Osteoblast (primary cell): ENCODE measurements at regions not wholly inside any gene's neighbourhood (a gene's known extent, or its start where the extent isn't known, plus 50 kb on each side); places are given as distances from the start of the nearest gene placed in this dataset. TPM values are rescaled to one million over a fixed set of nuclear protein-coding genes. Genes with fewer than 3 reads are reported as not detected.

Source experiments
- DNase-seq: peaks from one replicate; pipeline ENCODE4 v3.0.0; 2011; ENCODE audit warnings: low spot score, mixed read lengths; ENCODE audit not compliant: insufficient read length; ENCODE audit errors: missing footprints
- H2AFZ ChIP-seq: 2 replicates; pipeline ENCODE4 v1.6.0; 2011; ENCODE audit warnings: mild to moderate bottlenecking, low read length
- H3K27ac ChIP-seq: 2 replicates; pipeline ENCODE4 v1.5.1; 2011; ENCODE audit warnings: mild to moderate bottlenecking, low read depth, low read length, moderate library complexity
- H3K27me3 ChIP-seq: 2 replicates; pipeline ENCODE4 v1.6.0; 2012; ENCODE audit warnings: mild to moderate bottlenecking, control low read depth, inconsistent platforms, low read length, moderate library complexity; ENCODE audit not compliant: insufficient read depth
- H3K36me3 ChIP-seq: 2 replicates; pipeline ENCODE4 v1.5.1; 2011; ENCODE audit warnings: mild to moderate bottlenecking, low read length, control low read depth, moderate library complexity; ENCODE audit not compliant: insufficient read depth
- H3K4me1 ChIP-seq: 2 replicates; pipeline ENCODE4 v1.5.1; 2011; ENCODE audit warnings: mild to moderate bottlenecking, low read length, control low read depth, moderate library complexity; ENCODE audit not compliant: insufficient read depth
- H3K4me2 ChIP-seq: 2 replicates; pipeline ENCODE4 v1.6.0; 2011; ENCODE audit warnings: mild to moderate bottlenecking, low read length; ENCODE audit not compliant: insufficient read depth
- H3K4me3 ChIP-seq: fragments of 200-600 bp; sonication (generic); 3 replicates; pipeline ENCODE4 v1.5.1; 2012; ENCODE audit warnings: mild to moderate bottlenecking, low read length, inconsistent platforms; ENCODE audit not compliant: insufficient read depth
- H3K79me2 ChIP-seq: 2 replicates; pipeline ENCODE4 v1.6.0; 2012; ENCODE audit warnings: mild to moderate bottlenecking, low read length, control low read depth, inconsistent platforms; ENCODE audit not compliant: insufficient read depth
- H3K9me3 ChIP-seq: 2 replicates; pipeline ENCODE4 v1.5.1; 2011; ENCODE audit warnings: low read depth, low read length, control low read depth
- H4K20me1 ChIP-seq: 2 replicates; pipeline ENCODE4 v1.6.0; 2012; ENCODE audit warnings: mild to moderate bottlenecking, low read length, control low read depth; ENCODE audit not compliant: insufficient read depth
- small RNA-seq: library from RNA; depleted of rRNA; stranded (forward); fragments of <200 nt; gene quantifications from one replicate; pipeline ENCODE3, GENCODE V24; 2012
- TF ChIP-seq, protein P1 (sequence below): IDR thresholded peaks from 2 replicates; pipeline ENCODE4 v1.5.1; 2011; ENCODE audit warnings: mild to moderate bottlenecking, low read depth, low read length, moderate library complexity; ENCODE audit errors: extremely low read depth

DNA sequence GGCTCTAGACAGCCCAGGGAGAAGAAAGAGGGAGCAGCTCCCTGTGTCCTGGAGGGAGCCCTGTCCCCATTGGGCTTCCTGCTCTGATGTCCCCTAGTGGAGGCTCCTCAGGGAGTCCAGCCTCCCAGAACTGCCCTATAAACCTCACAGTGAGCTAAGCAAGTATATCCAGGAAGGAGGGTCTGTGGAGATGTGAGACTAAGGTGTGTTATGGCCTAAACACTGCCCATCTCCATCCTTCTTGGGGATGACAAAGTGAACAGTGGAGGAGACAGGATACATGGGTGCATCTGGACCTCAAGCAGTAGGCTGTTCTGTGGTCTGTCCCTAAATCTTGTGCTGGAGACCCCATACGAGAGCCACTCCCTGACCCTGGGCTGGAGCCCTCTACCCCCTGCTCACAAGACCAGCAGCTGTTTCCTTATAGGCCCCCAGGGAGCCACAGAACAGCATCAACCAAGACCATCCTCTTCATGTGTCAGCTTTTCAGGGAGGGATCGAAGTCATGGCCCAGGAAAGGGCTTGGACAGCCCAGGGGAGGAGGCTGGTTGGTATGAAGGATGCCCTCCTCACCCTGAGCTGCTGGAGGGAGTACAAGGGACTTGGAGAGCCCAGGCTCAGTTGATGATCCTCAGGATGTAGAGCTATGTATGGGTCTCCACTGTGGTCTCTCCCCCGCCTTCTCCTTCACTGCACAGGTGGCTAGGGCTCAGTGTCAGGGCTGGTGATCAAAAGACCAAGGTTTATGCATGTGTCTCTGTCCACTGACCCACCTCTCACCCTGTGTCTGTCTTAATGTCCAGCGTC is 49.7 kb upstream of the TOP3B start:
- TF ChIP-seq, protein P1, sequence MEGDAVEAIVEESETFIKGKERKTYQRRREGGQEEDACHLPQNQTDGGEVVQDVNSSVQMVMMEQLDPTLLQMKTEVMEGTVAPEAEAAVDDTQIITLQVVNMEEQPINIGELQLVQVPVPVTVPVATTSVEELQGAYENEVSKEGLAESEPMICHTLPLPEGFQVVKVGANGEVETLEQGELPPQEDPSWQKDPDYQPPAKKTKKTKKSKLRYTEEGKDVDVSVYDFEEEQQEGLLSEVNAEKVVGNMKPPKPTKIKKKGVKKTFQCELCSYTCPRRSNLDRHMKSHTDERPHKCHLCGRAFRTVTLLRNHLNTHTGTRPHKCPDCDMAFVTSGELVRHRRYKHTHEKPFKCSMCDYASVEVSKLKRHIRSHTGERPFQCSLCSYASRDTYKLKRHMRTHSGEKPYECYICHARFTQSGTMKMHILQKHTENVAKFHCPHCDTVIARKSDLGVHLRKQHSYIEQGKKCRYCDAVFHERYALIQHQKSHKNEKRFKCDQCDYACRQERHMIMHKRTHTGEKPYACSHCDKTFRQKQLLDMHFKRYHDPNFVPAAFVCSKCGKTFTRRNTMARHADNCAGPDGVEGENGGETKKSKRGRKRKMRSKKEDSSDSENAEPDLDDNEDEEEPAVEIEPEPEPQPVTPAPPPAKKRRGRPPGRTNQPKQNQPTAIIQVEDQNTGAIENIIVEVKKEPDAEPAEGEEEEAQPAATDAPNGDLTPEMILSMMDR, result no peak
- no peak overlapping the region for H3K4me3 ChIP-seq
- H4K20me1 ChIP-seq, result no peaks in the 10 kb centered on the region
- no peak for DNase-seq
- H3K9me3 ChIP-seq, result no peaks in the 10 kb centered on the region
- H3K4me1 ChIP-seq, result no peaks in the 10 kb centered on the region
- no peaks in the 10 kb centered on the region for H3K36me3 ChIP-seq
- H3K27me3 ChIP-seq, result peaks cover 5% of the 10 kb centered on the region
- H2AFZ ChIP-seq, result no peak overlapping the region
- no peaks in the 10 kb centered on the region for H3K79me2 ChIP-seq
- no peak overlapping the region for H3K27ac ChIP-seq
- no peak overlapping the region for H3K4me2 ChIP-seq

Small RNAs in the stretch of these regions (small RNA-seq; reads per million reads assigned to genes)
- gene AC245452.3 (not detected), gene AC245517.3 (not detected), gene AC245517.5 (not detected), gene IGLVIV-59 (not detected)
